Ishikawa (cell line): ENCODE measurements at regions not wholly inside any gene's neighbourhood (a gene's known extent, or its start where the extent isn't known, plus 50 kb on each side); places are given as distances from the start of the nearest gene placed in this dataset.

Source experiments
- CREB1 ChIP-seq: IDR thresholded peaks from 2 replicates; pipeline ENCODE4 v1.6.1; 2012; ENCODE audit warnings: low read depth
- EGR1 ChIP-seq: IDR thresholded peaks from 2 replicates; pipeline ENCODE4 v1.6.1; 2012
- EP300 ChIP-seq: IDR thresholded peaks from 2 replicates; pipeline ENCODE4 v1.6.1; 2012; ENCODE audit warnings: borderline replicate concordance
- RAD21 ChIP-seq: IDR thresholded peaks from 2 replicates; pipeline ENCODE4 v1.6.1; 2012; ENCODE audit warnings: low read depth
- TAF1 ChIP-seq: IDR thresholded peaks from 2 replicates; pipeline ENCODE4 v1.6.1; 2012; ENCODE audit warnings: low read depth, mild to moderate bottlenecking
- TCF12 ChIP-seq: IDR thresholded peaks from 2 replicates; pipeline ENCODE4 v1.6.1; 2012; ENCODE audit warnings: low read depth
- YY1 ChIP-seq: IDR thresholded peaks from 2 replicates; pipeline ENCODE4 v1.6.1; 2012; ENCODE audit warnings: low read depth

DNA sequence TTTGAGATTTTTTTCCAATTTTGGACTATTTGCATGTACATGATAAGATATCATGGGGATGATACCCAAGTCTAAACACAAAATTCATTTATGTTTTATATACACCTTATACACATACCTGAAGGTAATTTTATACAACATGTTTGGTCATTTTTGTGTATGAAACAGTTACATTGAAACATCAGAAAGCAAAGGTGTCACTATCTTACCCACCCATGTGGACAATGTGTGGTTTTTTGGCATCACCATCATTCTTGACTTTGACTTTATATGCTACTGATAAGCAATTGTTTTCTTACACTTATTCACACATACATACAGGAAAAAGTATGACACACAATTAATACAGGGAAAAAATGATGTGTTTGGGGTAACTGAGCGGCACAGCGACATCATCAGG, 51.0 kb upstream of the ACVR1 start:
- TF ChIP-seq TAF1 (no peak), TCF12 (no peak), EP300 (no peak), RAD21 (no peak), CREB1 (no peak), EGR1 (no peak), YY1 (no peak)
